ACHN (cell line): ENCODE measurements at regions not wholly inside any gene's neighbourhood (a gene's known extent, or its start where the extent isn't known, plus 50 kb on each side); places are given as distances from the start of the nearest gene placed in this dataset.

ENCODE experiments used
- DNase-seq: peaks from one replicate; pipeline ENCODE4 v3.0.0-alpha.2; 2015
- in situ Hi-C: cut with HindIII; loops from 2 replicates; pipeline ENCODE4 v1.10.0; 2017; ENCODE audit warnings: low sequenced_read_pairs, low pct_ligation_motif_present, low pct_unique_long_range_greater_than_20kb

DNA sequence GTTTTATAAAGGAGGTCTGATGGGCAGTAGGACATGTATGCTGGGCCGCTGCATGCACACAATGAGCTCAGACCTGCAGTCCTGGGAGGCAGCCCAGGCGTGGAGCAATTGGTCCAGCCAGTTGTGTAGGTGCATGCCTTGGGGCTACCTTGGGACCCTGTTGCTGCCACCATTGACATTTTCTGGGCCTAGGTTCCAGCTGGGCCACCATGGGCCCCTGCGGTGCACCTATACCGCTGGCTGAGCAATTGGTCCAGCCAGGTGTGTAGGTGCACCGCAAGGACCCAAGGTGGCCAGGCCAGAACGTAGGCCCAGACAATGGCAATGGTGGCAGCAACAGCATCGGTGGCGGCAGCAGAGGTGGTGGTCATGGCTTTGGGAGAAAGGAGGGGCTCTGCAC, 143.9 kb downstream of the PXDC1 start:
- in situ Hi-C loops = no loop called here
- DNase-seq = no peak

DNA sequence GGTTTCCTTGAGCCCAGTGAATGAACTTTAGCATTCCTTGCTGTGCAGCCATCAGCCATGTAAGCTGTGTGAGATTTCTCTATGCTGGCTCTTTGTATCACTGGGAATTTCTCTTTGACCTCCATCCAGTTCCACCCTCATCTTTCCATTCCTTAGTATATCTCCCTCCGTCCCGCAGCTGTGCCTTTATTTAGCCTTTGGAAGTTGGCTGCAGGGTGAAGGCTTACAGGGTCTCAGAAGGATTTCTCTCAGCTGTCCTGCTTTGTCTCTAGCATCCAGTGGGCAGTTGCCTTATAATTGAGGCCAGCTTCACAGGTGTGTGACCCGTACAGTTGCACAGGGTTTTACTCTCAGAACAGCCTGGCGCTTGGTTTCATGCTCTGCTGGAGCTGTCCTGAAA, 144.3 kb downstream of the PXDC1 start:
- in situ Hi-C loops = no loop called here
- no peak for DNase-seq

DNA sequence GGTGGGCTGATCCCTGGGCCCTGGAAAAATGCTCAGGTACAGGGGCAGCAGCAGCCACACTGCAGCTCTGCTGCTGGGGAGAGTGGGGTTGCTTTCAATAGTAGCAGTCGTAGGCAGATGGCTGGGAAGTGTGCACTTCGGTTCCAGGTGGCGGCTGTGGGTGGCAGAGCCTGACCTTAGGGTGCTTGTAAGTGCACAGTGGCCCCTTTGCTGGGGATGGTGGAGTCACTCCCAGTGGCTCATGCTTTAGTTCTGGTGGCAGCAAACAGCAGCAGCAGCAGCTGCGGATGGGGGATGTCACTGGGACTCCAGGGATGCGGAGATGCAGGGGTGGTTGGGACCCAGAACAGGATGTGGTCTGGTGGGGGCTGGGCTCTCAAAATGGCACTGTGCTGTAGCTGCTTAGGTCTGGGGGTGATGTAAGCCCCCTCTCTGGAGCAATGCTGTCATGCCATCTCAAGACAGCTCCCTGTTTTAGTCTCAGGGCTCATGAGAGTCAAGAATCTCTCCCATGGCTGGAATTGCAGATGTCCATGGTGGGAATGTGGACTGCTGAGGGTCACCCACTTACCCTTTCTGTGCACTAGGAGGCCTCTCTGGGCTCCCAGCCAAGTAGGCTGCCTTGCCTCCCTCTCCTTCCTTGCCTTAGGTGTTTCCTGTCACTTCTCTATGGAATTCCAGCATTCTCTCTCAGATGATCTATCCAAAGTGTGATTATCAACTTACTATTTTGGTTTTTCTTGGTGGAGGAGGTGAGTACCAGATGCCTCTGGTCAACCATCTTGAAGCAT, 146.7 kb upstream of the SLC22A23 start:
- in situ Hi-C loops = no loop called here
- no peak for DNase-seq

DNA sequence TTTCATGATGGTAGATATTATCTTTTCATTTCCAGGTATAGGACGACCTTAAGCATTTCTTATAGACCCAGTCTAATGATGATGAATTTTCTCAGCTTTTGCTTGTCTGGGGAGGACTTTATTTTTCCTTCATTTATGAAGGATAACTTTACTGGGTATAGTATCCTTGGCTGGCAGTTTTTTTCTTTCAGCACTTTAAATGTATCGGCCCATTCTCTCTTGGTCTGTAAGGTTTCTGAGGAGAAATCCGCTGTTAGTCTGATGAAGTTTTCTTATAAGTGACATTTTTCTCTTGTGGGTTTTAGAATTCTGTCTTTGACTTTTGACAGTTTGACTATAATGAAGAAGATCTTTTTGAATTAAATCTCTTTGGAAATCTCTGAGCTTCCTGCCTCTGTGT, 144.7 kb upstream of the SLC22A23 start:
- DNase-seq = no peak
- in situ Hi-C loops = no loop called here

DNA sequence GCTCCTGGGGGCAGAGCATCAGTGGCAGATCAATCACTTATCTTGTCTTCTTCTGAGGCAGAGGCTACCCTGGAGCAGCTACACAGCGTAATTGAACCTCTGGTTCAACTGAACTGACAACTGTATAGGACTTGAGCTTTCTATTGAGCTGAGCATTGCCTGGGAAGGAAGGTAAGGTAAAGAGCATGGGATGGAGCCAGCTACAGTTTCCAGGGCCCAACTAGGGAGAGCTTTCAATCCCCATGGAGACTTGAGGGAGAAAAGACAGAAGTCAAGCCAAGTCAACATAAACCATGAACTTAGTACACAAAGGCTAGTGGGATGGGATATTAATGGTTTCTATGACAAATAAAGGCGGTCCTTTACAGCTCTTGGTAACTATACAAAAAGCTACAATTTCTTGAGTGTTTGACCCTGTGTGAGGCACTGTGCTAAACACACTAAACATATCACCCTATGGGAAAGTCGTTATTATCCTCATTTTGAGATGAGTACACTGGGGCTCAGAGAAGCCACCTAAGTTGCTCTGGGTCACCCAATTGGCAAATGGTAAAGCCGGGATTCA, 140.7 kb upstream of the SLC22A23 start:
- DNase-seq = no peak
- in situ Hi-C loops = no loop called here

DNA sequence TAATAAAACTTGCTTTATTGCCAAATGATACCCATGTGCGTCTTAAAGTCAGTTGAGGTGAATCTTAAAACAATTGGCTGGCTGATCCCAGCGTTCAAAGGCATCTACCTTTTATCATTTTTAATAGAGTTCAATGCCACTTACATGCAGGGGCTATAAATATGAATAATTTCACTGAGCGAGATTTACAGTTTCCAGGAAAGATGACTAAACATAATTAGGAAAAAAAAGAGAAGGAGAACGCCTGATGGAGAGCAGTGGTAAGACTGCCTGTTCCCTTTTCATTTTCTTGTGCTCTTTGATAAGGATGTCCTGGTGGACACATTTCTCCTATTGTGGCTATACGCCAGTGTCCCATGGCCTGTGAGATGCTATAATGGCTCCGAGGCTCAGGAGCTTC, 139.9 kb upstream of the SLC22A23 start:
- no peak for DNase-seq
- in situ Hi-C loops = no loop called here

DNA sequence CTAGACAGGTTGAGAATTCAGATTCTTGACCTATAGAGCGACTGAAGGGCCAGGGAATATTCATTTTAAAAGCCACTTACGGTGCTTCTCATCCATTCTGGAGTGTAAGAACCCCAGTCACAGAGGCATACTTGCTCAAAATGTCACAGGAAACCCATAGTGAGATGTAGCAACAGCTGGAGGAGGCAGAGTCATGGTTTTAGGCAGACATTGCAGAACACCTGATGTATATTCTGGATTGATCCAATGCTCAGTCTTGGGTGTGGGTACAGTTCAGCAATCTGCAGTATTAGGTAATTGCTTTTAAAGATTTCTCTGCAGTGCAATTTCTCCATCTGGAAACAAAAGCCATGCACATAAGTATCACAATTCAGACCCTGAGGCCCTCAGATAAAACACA, 137.4 kb upstream of the SLC22A23 start:
- in situ Hi-C loops = no loop called here
- DNase-seq = no peak

DNA sequence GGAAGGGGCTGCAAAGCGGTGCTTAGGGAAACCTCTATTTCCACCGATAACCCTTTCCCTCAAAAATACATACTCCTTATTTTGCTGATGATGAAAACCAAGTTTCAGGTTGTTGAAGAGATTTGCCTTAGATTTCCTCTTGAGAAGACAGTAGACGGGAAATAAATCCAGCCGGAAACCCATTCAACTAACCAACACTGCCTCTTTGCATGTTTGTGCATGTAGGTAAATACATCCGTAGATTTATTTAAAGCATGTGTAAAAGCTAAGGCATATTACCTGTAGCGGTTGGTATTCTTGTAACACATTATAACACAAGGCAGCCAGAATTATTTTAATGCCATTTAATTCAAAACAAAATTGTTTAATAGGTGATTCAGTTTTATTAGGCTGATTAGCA, 136.3 kb upstream of the SLC22A23 start:
- in situ Hi-C loops = no loop called here
- DNase-seq = no peak

DNA sequence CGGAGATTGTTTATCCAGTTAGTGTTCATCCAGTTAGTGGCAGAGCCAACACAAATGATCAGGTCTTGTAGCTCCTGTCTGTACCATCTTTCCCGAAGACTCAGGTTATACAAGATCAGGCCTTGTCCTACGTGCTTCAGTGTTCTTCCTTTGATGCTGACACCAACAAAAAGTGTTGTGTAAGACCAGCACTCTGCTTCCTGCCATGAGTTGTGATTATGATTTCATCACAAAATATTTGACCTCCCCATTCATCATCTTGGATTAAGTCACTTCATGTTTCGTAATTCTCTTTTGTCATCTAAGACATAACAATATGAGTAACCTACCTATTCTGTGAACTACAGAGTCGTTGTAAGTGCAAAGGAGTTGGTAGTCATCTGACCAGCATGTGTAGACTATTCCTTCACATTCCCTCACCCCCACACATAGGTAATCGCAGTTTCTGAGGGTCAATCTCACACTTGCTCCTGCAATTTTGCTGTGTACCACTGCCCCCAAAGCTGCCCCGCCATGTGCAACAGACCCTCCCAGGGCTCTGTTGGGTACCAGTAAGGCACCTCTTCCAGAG, 135.6 kb upstream of the SLC22A23 start:
- in situ Hi-C loops = no loop called here
- DNase-seq = no peak

DNA sequence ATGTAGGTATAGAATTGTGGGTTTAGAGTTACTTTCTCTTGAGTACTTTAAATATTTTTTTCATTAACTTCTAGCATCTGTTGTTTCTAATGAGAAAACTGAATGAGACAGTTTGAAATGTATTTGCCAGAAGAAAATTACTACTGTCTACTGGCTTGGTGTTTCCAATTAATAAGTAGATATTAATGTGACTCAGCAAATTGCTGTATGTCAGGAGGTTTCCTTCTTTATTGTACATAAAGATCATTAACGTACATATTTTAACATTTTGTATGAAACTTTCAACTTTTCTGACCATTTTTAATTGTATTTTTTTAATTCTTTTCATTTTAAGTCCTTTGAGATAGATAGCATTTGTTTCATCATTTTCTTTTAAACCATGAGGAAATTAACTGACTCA, 135.1 kb upstream of the SLC22A23 start:
- DNase-seq = no peak
- in situ Hi-C loops = no loop called here

DNA sequence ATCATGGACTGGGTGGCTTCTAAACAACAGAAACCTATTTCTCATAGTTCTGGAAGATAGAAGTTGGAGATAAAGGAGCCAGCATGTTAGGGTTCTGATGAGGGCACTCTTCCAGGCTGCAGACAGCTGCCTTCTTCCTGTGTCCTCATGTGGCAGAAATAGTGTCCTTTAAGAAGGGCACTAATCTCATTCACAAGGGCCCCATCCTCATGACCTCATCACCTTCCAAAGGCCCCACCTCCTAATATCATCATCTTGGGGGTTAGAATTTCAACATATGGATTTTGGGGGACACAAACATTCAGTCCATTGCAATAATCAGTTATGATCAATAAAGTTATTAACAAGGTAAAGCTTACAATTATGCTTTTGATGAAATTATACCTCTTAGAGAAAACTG, 130.8 kb upstream of the SLC22A23 start:
- DNase-seq = no peak
- in situ Hi-C loops = no loop called here

DNA sequence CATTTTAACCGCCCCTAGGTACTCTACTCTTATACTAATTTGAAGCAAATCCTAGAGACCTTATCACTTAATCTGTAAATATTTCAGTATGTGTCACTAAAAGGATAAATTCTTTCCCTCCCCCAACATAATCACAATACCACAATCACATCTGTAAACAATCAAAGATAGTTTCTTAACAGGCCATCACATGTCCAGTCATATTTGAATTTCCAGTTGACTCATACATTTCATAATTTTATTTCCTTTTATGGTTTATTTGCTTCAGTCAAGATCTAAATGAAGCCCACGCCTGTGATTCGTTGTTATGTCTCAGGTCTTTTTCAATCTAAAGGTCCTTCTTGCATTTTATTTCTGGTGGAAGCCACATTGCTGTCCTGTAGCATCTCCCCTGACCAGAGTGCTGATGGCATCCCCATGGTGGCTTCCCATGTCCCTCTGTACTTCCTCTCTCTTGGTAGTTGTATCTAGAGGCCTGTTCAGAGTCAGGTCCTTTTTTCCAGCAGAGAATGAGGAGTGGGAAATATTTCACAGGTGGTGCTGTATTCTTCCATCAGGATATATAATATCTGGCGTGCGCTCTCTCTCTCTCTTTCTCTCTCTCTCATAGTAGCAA, 128.6 kb upstream of the SLC22A23 start:
- DNase-seq = no peak
- in situ Hi-C loops = no loop called here

DNA sequence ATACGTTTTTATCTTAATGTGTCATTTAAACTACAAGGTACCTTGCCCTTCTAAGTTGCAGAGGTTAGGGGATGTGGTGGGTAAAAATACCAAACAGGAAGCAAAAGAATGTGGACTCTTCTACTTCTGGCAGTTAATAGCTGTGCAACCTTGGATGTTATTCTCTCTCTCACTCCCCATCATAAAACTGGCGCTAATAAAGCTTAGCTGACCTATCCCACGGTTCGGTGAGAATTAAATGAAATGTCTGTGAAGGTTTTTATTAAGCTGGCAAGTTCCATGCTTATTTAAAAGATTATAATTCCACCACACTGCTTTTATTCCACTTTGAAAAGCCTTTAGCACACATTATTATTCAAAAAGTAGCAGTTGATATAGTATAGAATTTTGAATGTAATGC, 127.8 kb upstream of the SLC22A23 start:
- DNase-seq = no peak
- in situ Hi-C loops = no loop called here

DNA sequence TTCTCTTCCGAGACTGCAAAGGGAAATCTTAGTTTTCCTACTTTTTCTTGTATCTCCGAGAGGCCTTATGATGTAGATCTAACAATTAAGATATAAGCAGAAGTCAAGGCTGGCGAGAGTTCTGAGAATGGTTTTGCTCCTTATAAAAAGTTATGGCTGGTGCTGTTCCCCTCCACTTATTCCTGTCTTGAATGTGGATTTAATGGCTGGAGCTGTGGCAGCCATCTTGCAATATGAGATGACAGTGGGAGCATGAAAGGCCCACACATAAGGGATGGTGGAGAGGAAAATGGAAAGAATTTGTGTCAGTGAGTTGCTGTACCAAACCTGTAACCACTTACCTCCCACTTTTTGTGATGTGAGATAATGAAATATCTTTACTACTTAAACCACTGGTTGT, 124.6 kb upstream of the SLC22A23 start:
- DNase-seq = no peak
- in situ Hi-C loops = no loop called here

DNA sequence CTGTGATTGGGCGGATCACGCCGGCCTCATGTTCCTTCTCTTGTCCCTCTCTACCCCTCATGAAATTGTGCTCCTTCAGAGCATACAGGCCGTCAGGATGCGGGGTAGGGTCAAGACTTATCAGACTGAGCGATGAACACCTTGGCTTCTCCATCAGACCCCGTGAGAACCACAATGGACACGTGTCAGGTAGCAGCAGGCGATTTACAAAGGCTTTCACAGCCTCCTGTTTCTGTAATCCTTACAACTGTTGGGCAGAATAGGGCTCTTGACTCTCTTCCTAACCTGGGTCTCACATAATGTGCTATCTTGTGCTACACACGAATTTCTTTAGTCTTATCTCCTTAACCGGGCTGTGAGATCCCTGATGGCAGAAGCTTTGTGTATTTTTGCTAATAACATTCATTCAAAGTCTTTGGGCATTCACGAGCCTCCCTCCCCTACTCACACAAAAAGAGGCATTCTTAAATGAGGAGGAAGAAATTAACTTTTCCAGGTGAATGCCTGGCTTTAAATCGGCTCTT, 122.9 kb upstream of the SLC22A23 start:
- DNase-seq = no peak
- in situ Hi-C loops = no loop called here

DNA sequence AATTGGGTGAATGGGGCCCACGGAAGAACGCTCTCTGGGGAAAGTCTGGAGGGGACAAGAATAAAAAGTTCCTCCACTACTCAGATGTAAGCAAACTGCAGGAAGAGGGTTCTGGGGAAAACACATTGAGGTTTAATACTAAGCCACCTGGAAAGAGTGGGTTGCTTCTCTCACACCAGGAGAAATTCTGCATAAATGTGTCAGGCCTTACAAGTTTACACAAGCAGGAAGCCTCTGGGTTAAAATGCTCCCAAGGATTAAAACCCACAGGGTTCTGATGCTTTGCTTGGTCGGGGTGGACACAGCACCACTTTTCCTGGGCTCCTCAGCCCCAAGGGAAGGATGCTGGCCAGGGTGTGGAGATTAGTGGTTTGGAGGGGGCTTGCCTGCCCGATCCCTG, 122.1 kb upstream of the SLC22A23 start:
- in situ Hi-C loops = no loop called here
- DNase-seq = no peak

DNA sequence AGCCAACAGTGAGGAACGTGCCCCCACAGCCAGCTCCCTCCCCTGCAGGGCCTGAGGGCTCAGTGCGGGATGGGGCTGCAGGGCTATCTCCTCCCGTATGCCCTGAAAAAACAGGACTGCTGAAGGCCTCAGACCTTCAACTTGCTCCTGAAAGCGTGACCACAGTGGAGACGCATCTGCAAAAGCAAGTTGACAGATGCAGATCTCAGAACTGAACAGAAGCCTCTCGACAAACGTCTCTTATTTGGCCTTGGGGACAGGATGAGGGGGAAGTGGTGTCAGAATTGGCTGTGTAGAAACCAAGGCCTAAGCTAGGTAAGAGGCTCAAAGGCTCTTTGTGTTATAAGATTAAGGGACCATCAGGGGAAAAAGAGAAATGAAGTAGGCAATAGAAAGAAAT, 120.7 kb upstream of the SLC22A23 start:
- no peak for DNase-seq
- in situ Hi-C loops = no loop called here

DNA sequence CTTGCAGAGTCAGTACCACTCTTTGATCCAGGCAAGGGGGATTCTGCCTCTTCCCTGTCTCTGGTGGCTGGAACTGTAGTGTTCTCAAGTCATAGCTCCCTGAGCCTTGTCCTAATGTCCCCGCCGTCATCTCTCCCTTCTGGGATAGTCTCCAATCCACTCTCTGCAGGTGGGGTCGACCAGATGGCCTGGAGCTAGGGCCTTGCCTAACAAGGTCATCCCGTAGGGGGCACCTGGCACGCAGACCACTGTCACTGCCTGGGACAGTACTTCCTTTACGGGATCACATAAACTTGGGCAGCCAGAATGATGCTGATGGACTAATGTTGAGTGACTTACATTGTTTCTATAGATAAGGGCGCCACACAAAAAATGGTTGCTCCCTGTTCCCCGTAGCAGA, 118.9 kb upstream of the SLC22A23 start:
- no peak for DNase-seq
- in situ Hi-C loops = no loop called here

DNA sequence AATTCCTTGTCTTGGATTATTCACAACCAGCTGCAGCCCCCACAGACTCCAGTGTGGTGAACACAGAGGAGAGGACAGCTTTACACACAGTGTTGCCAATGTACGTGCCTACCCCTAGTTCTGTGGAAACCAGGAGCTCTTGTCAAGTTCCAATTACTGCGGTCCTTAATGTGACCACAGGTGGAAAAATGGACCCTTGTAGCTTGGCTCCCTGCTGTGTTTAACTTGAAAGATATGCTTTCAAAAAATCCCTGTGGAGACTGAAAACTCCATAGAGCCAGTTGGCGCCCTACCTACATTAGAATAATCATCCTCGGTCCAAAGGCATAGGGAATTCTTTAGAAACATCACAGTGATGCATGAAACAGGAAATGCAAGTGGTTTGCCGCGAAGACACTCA, 118.3 kb upstream of the SLC22A23 start:
- in situ Hi-C loops = no loop called here
- no peak for DNase-seq

DNA sequence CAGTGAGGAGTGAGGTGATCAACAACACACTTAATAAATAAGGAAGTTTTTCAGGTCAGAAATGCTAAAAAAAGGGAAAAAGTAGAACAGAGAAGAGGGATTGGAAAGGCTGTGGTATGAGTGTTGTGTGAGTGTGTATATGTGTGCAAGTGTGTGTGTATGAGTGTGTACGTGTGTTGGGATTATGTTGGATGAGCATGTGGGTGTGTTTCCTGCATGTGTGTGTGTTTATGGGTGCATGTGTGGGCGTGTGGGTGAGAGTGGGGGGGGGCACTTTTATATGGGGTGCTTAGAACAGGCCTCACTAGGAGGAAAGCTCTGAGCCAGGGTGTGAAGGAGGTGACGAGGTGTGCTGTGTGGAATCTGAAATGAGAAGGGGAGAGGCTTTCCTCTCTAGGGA, 116.8 kb upstream of the SLC22A23 start:
- in situ Hi-C loops = no loop called here
- DNase-seq = no peak
